ENCODE measurements at regions not wholly inside any gene's neighbourhood (a gene's known extent, or its start where the extent isn't known, plus 50 kb on each side); places are given as distances from the start of the nearest gene placed in this dataset.

DNA sequence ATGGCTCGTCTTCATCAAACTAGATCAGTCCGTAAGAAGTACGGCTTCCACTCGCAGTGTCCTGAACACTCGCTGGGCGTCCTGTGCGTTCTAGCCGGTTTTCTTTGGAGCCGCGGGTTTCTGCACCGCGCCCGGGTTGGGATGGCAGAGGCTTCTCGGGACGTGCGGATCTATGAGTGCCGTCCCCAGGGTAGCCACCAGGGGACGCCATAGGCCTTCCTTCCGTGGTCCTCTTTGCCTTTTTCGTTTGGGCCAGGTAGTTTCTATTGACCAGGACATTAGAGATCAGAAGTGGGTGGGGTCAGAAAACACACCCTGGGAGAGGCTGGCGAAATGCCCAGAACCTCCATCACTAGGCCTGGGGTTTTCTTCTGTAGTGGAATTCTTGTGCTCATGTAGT lies 273.8 kb downstream of the FAM72C start:
- Mint-ChIP-seq H3K9me3 (ENCODE audit: unreplicated experiment) (peaks cover 42% of the 10 kb centered on the region), H3K27ac (ENCODE audit: unreplicated experiment) (no peak overlapping the region), H3K27me3 (ENCODE audit: unreplicated experiment) (no peaks in the 10 kb centered on the region), H3K4me3 (ENCODE audit: unreplicated experiment) (no peak overlapping the region), H3K36me3 (ENCODE audit: unreplicated experiment) (no peaks in the 10 kb centered on the region), H3K4me1 (ENCODE audit: unreplicated experiment) (no peaks in the 10 kb centered on the region)
- no peak for DNase-seq (ENCODE audit: extremely low spot score, unreplicated experiment)
- no peak for TF ChIP-seq CTCF (IDR thresholded peaks at IDR 0.05)

DNA sequence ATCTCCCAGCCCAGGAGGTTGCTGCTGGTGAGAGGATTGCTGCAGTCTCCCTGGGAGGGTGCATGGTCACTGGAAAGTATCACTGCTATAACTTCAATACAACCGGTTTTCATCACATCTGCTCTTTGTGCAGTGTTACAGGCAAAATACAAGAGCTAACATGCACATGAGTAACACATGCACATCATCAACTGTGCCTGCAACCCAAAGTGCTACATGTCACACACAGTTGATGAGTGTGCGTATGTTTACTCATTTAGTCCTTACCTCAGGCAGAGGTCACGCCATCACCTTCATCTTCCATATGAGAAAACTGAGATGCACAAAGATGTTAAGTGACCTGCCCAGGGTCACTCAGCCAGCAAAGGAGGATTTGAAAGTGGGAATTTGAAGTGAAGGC lies 277.7 kb downstream of the FAM72C start:
- H3K9me3 Mint-ChIP-seq (ENCODE audit: unreplicated experiment), result peaks cover 46% of the 10 kb centered on the region
- no peak for TF ChIP-seq CTCF (IDR thresholded peaks at IDR 0.05)
- H3K4me1 Mint-ChIP-seq (ENCODE audit: unreplicated experiment), result no peaks in the 10 kb centered on the region
- DNase-seq (ENCODE audit: extremely low spot score, unreplicated experiment), result no peak
- H3K27me3 Mint-ChIP-seq (ENCODE audit: unreplicated experiment), result no peaks in the 10 kb centered on the region
- H3K4me3 Mint-ChIP-seq (ENCODE audit: unreplicated experiment), result no peak overlapping the region
- no peak overlapping the region for H3K27ac Mint-ChIP-seq (ENCODE audit: unreplicated experiment)
- no peaks in the 10 kb centered on the region for H3K36me3 Mint-ChIP-seq (ENCODE audit: unreplicated experiment)

GRCh38 chr1:143691971-143692529 lies 279.7 kb downstream of the FAM72C start:
- no peaks in the 10 kb centered on the region for H3K4me1 Mint-ChIP-seq (ENCODE audit: unreplicated experiment)
- TF ChIP-seq CTCF (IDR thresholded peaks at IDR 0.05), result no peak
- H3K27ac Mint-ChIP-seq (ENCODE audit: unreplicated experiment), result no peak overlapping the region
- H3K9me3 Mint-ChIP-seq (ENCODE audit: unreplicated experiment), result peaks cover 50% of the 10 kb centered on the region
- H3K36me3 Mint-ChIP-seq (ENCODE audit: unreplicated experiment), result no peaks in the 10 kb centered on the region
- no peak for DNase-seq (ENCODE audit: extremely low spot score, unreplicated experiment)
- no peaks in the 10 kb centered on the region for H3K27me3 Mint-ChIP-seq (ENCODE audit: unreplicated experiment)
- no peak overlapping the region for H3K4me3 Mint-ChIP-seq (ENCODE audit: unreplicated experiment)

DNA sequence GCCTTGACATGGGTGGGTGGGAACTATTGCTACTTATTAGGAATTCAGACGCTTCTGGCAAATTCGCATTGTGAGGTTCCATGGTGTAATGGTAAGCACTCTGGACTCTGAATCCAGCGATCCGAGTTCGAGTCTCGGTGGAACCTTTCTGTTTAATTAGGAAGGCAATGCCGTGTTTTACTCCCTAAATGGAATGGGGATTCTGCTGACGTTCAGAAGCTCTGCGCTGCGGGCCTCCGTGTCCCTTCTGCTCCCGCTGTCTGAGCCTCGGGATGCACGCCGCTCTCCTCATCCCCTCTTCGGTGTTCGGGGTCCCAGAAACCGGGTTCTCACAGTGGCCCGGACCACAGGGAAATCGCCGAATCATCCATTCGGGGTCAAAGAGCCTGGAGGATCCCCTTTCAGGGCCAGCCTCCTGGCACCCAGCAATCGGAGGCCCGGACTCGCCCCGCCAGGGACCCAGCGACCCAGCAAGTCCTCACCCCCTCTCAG lies 280.3 kb downstream of the FAM72C start:
- Mint-ChIP-seq H3K4me3 (ENCODE audit: unreplicated experiment) (no peak overlapping the region), H3K4me1 (ENCODE audit: unreplicated experiment) (no peaks in the 10 kb centered on the region), H3K27me3 (ENCODE audit: unreplicated experiment) (no peaks in the 10 kb centered on the region), H3K27ac (ENCODE audit: unreplicated experiment) (no peak overlapping the region), H3K9me3 (ENCODE audit: unreplicated experiment) (peaks cover 46% of the 10 kb centered on the region), H3K36me3 (ENCODE audit: unreplicated experiment) (no peaks in the 10 kb centered on the region)
- DNase-seq (ENCODE audit: extremely low spot score, unreplicated experiment), result no peak
- no peak for TF ChIP-seq CTCF (IDR thresholded peaks at IDR 0.05)

DNA sequence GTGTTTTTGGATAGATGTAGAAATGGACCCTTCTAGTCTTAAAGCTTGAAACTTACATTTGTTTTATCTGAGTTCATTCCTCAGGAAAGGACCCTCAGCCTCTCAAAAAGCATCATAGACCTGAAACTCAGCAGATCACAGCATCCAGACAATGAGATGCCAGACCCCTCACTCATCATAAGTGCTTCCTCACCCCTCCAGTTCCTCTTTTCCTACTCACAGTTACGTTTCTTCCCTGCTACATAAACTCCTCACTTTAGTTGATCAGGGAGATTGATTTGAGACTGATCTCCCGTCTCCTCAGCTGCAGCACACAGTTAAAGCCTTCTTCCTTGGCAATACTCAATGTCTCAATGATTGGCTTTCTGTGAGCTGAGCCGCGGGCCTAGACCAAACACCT lies 282.0 kb downstream of the FAM72C start:
- Mint-ChIP-seq H3K9me3 (ENCODE audit: unreplicated experiment) (peaks cover 47% of the 10 kb centered on the region), H3K36me3 (ENCODE audit: unreplicated experiment) (no peaks in the 10 kb centered on the region), H3K27me3 (ENCODE audit: unreplicated experiment) (no peaks in the 10 kb centered on the region), H3K27ac (ENCODE audit: unreplicated experiment) (no peak overlapping the region), H3K4me3 (ENCODE audit: unreplicated experiment) (no peak overlapping the region), H3K4me1 (ENCODE audit: unreplicated experiment) (no peaks in the 10 kb centered on the region)
- TF ChIP-seq CTCF (IDR thresholded peaks at IDR 0.05), result no peak
- DNase-seq (ENCODE audit: extremely low spot score, unreplicated experiment), result no peak
